ENCODE measurements at regions not wholly inside any gene's neighbourhood (a gene's known extent, or its start where the extent isn't known, plus 50 kb on each side); places are given as distances from the start of the nearest gene placed in this dataset.

- no peak for DNase-seq (ENCODE audit: low spot score)
Measured at GRCh38 chr2:52857722-52858121, 909.9 kb upstream of the CHAC2 start.

GRCh38 chr2:52852006-52852405, 915.6 kb upstream of the CHAC2 start:
- DNase-seq (ENCODE audit: low spot score): no peak

- DNase-seq (ENCODE audit: low spot score): no peak
Measured at GRCh38 chr2:52844701-52845423, 922.7 kb upstream of the CHAC2 start.

GRCh38 chr2:52835909-52836308, 931.7 kb upstream of the CHAC2 start:
- no peak for DNase-seq (ENCODE audit: low spot score)

- DNase-seq (ENCODE audit: low spot score): no peak
Measured at GRCh38 chr2:52831216-52831615, 936.4 kb upstream of the CHAC2 start.

GRCh38 chr2:52828112-52828511, 939.5 kb upstream of the CHAC2 start:
- no peak for DNase-seq (ENCODE audit: low spot score)

- peak; percentile 46 for DNase-seq (ENCODE audit: low spot score)
Measured at GRCh38 chr2:52821631-52822030, 946.0 kb upstream of the CHAC2 start.

GRCh38 chr2:52818958-52819357, 948.6 kb upstream of the CHAC2 start:
- DNase-seq (ENCODE audit: low spot score): no peak

GRCh38 chr2:52810460-52810859, 957.1 kb upstream of the CHAC2 start:
- peak; percentile 50 for DNase-seq (ENCODE audit: low spot score)

- no peak for DNase-seq (ENCODE audit: low spot score)
Measured at GRCh38 chr2:52805901-52806410, 961.6 kb upstream of the CHAC2 start.

GRCh38 chr2:52794581-52794980, 973.0 kb upstream of the CHAC2 start:
- DNase-seq (ENCODE audit: low spot score): no peak

GRCh38 chr2:52779446-52779845, 988.2 kb upstream of the CHAC2 start:
- DNase-seq (ENCODE audit: low spot score): no peak

GRCh38 chr2:52776571-52776970, 991.0 kb upstream of the CHAC2 start:
- no peak for DNase-seq (ENCODE audit: low spot score)

- no peak for DNase-seq (ENCODE audit: low spot score)
Measured at GRCh38 chr2:52775674-52776073, 991.9 kb upstream of the CHAC2 start.

- no peak for DNase-seq (ENCODE audit: low spot score)
Measured at GRCh38 chr2:52765735-52766134, 1001.9 kb upstream of the CHAC2 start.

GRCh38 chr2:52749764-52750163, 1017.8 kb upstream of the CHAC2 start:
- DNase-seq (ENCODE audit: low spot score): no peak

GRCh38 chr2:52745144-52745543, 1022.5 kb upstream of the CHAC2 start:
- no peak for DNase-seq (ENCODE audit: low spot score)

- DNase-seq (ENCODE audit: low spot score): no peak
Measured at GRCh38 chr2:52732849-52733395, 1034.7 kb upstream of the CHAC2 start.

- no peak for DNase-seq (ENCODE audit: low spot score)
Measured at GRCh38 chr2:52724585-52724984, 1043.0 kb upstream of the CHAC2 start.

GRCh38 chr2:52717836-52718235, 1049.8 kb upstream of the CHAC2 start:
- DNase-seq (ENCODE audit: low spot score): no peak

GRCh38 chr2:52710810-52711618, 1056.6 kb upstream of the CHAC2 start:
- no peak for DNase-seq (ENCODE audit: low spot score)

- no peak for DNase-seq (ENCODE audit: low spot score)
Measured at GRCh38 chr2:52704251-52704650, 1063.4 kb upstream of the CHAC2 start.

GRCh38 chr2:52703004-52703403, 1064.6 kb upstream of the CHAC2 start:
- DNase-seq (ENCODE audit: low spot score): no peak

All from RKO (cell line).